SW 1271 (cell line): ENCODE measurements at regions not wholly inside any gene's neighbourhood (a gene's known extent, or its start where the extent isn't known, plus 50 kb on each side); places are given as distances from the start of the nearest gene placed in this dataset.

ENCODE experiments used
- DNase-seq, 2 experiments: peaks; one replicate each; lab custom pipeline; 2025; lab: John Stamatoyannopoulos, UW

GRCh38 chr2:104163611-104164130 is 690.2 kb upstream of the POU3F3 start:
- DNase-seq = no peak

GRCh38 chr2:104164721-104165252 is 689.1 kb upstream of the POU3F3 start:
- DNase-seq = no peak

- DNase-seq = no peak
These were observed 676.7 kb upstream of the POU3F3 start for GRCh38 chr2:104177179-104177578.

GRCh38 chr2:104179644-104180043 is 674.3 kb upstream of the POU3F3 start:
- no peak for DNase-seq

GRCh38 chr2:104200533-104201168 is 653.3 kb upstream of the POU3F3 start:
- no peak for DNase-seq

GRCh38 chr2:104213758-104214157 is 640.2 kb upstream of the POU3F3 start:
- no peak for DNase-seq

GRCh38 chr2:104215269-104216161 is 638.4 kb upstream of the POU3F3 start:
- no peak for DNase-seq

- no peak for DNase-seq
These were observed 620.3 kb upstream of the POU3F3 start for GRCh38 chr2:104233591-104233990.

GRCh38 chr2:104236491-104236890 is 617.4 kb upstream of the POU3F3 start:
- DNase-seq = no peak

GRCh38 chr2:104240984-104241383 is 612.9 kb upstream of the POU3F3 start:
- no peak for DNase-seq

- DNase-seq = no peak
These were observed 604.3 kb upstream of the POU3F3 start for GRCh38 chr2:104249629-104250028.

GRCh38 chr2:104250635-104251034 is 603.3 kb upstream of the POU3F3 start:
- DNase-seq = no peak

- DNase-seq = no peak
These were observed 599.9 kb upstream of the POU3F3 start for GRCh38 chr2:104254017-104254416.

GRCh38 chr2:104262714-104263113 is 591.2 kb upstream of the POU3F3 start:
- DNase-seq = no peak

GRCh38 chr2:104279646-104280045 is 574.3 kb upstream of the POU3F3 start:
- DNase-seq = no peak

GRCh38 chr2:104280216-104280615 is 573.7 kb upstream of the POU3F3 start:
- no peak for DNase-seq

- no peak for DNase-seq
These were observed 567.1 kb upstream of the POU3F3 start for GRCh38 chr2:104286841-104287240.

- DNase-seq = no peak
These were observed 564.0 kb upstream of the POU3F3 start for GRCh38 chr2:104289651-104290565.

- DNase-seq = no peak
These were observed 563.4 kb upstream of the POU3F3 start for GRCh38 chr2:104290566-104290891.

GRCh38 chr2:104312684-104313083 is 541.2 kb upstream of the POU3F3 start:
- no peak for DNase-seq

- DNase-seq = no peak
These were observed 535.8 kb upstream of the POU3F3 start for GRCh38 chr2:104318001-104318665.
